ENCODE measurements at regions not wholly inside any gene's neighbourhood (a gene's known extent, or its start where the extent isn't known, plus 50 kb on each side); places are given as distances from the start of the nearest gene placed in this dataset.

- Histone ChIP-seq H3K27me3 (no peaks in the 10 kb centered on the region), H3K27ac (no peak overlapping the region), H3K36me3 (no peaks in the 10 kb centered on the region), H3K4me1 (no peaks in the 10 kb centered on the region), H3K9me3 (peaks cover 0 to 13% of the 10 kb centered on the region in 2 donors), H3K4me3 (no peak overlapping the region)
- no peak for DNase-seq (ENCODE audit: low spot score)
- TF ChIP-seq CTCF (IDR thresholded peaks at IDR 0.05): no peak
Observed at GRCh38 chr2:199216253-199216652, 241.5 kb downstream of the SATB2 start.

- no peaks in the 10 kb centered on the region for H3K27me3 ChIP-seq
- no peak overlapping the region for H3K4me3 ChIP-seq
- H3K4me1 ChIP-seq: no peaks in the 10 kb centered on the region
- no peak overlapping the region for H3K27ac ChIP-seq
- TF ChIP-seq CTCF (IDR thresholded peaks at IDR 0.05): no peak
- H3K36me3 ChIP-seq: no peaks in the 10 kb centered on the region
- DNase-seq (ENCODE audit: low spot score): no peak
- H3K9me3 ChIP-seq: peaks cover 0 to 14% of the 10 kb centered on the region in 2 donors
Observed at GRCh38 chr2:199207011-199207410, 250.7 kb downstream of the SATB2 start.

GRCh38 chr2:199206536-199206935 lies 251.2 kb downstream of the SATB2 start:
- Histone ChIP-seq H3K27me3 (no peaks in the 10 kb centered on the region), H3K9me3 (peaks cover 0 to 9% of the 10 kb centered on the region in 2 donors), H3K4me3 (no peak overlapping the region), H3K36me3 (no peaks in the 10 kb centered on the region), H3K4me1 (no peaks in the 10 kb centered on the region), H3K27ac (no peak overlapping the region)
- no peak for TF ChIP-seq CTCF (IDR thresholded peaks at IDR 0.05)
- no peak for DNase-seq (ENCODE audit: low spot score)

- Histone ChIP-seq H3K36me3 (no peaks in the 10 kb centered on the region), H3K4me3 (no peak overlapping the region), H3K27ac (no peak overlapping the region), H3K9me3 (no peaks in the 10 kb centered on the region), H3K4me1 (no peaks in the 10 kb centered on the region), H3K27me3 (no peaks in the 10 kb centered on the region)
- no peak for TF ChIP-seq CTCF (IDR thresholded peaks at IDR 0.05)
- DNase-seq (ENCODE audit: low spot score): no peak
Observed at GRCh38 chr2:199202964-199203363, 254.8 kb downstream of the SATB2 start.

GRCh38 chr2:199201539-199201938 lies 256.2 kb downstream of the SATB2 start:
- H3K4me3 ChIP-seq: no peak overlapping the region
- no peaks in the 10 kb centered on the region for H3K9me3 ChIP-seq
- H3K4me1 ChIP-seq: no peaks in the 10 kb centered on the region
- no peak for DNase-seq (ENCODE audit: low spot score)
- H3K36me3 ChIP-seq: no peaks in the 10 kb centered on the region
- no peak overlapping the region for H3K27ac ChIP-seq
- H3K27me3 ChIP-seq: no peaks in the 10 kb centered on the region
- TF ChIP-seq CTCF (IDR thresholded peaks at IDR 0.05): no peak

- H3K4me1 ChIP-seq: no peaks in the 10 kb centered on the region
- no peak for TF ChIP-seq CTCF (IDR thresholded peaks at IDR 0.05)
- no peak overlapping the region for H3K27ac ChIP-seq
- no peak for DNase-seq (ENCODE audit: low spot score)
- no peak overlapping the region for H3K4me3 ChIP-seq
- no peaks in the 10 kb centered on the region for H3K27me3 ChIP-seq
- H3K36me3 ChIP-seq: no peaks in the 10 kb centered on the region
- no peaks in the 10 kb centered on the region for H3K9me3 ChIP-seq
Observed at GRCh38 chr2:199199797-199200196, 257.9 kb downstream of the SATB2 start.

All from right atrium auricular region (tissue), 2 donors.